ENCODE measurements at regions not wholly inside any gene's neighbourhood (a gene's known extent, or its start where the extent isn't known, plus 50 kb on each side); places are given as distances from the start of the nearest gene placed in this dataset.

DNA sequence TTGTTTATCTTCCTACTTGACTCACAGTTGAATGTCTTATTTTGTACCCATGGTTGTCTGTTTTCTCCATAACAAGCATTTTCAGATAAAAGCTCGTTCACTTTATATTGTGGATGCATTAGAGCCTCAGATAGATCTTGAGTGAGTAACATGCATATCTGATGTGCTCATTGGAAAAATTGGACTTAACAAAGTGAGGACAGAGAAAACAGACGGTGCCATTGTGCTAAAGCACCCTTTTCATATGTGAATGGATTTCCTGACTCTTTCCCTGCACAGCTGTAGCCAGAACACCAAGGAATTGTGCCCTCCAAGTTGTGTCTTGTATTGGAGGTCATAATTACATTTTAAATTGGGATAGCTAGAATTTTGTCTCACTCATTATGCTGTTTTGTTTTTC lies 325.8 kb upstream of the MEF2C start:
- no peak for DNase-seq (ENCODE audit: low read depth in 2 of 2)
- no peak overlapping the region for H3K4me3 ChIP-seq (replicated peaks in 1 of 2; ENCODE audit: low read depth in 2 of 2, low read length in 2 of 2)

DNA sequence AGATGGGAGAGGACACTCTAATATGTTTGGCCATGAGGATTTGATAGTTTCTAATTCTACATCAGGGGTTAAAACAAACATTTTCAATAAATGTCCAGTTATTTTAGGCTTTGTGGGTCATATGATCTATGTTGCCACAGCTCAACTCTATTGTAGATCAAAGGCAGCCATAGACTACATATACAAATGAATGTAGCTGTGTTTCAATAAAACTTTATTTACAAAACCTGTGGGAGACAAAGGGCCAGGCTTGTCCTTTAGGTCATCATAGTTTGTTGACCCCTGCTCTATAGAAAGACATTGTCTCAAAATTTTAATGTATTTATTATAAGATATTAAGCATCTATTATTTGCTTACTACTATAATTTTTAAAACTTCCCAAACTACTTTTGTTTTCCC lies 325.4 kb upstream of the MEF2C start:
- DNase-seq (ENCODE audit: low read depth in 2 of 2), result no peak
- H3K4me3 ChIP-seq (replicated peaks in 1 of 2; ENCODE audit: low read depth in 2 of 2, low read length in 2 of 2), result no peak overlapping the region
- TF ChIP-seq, protein P1, sequence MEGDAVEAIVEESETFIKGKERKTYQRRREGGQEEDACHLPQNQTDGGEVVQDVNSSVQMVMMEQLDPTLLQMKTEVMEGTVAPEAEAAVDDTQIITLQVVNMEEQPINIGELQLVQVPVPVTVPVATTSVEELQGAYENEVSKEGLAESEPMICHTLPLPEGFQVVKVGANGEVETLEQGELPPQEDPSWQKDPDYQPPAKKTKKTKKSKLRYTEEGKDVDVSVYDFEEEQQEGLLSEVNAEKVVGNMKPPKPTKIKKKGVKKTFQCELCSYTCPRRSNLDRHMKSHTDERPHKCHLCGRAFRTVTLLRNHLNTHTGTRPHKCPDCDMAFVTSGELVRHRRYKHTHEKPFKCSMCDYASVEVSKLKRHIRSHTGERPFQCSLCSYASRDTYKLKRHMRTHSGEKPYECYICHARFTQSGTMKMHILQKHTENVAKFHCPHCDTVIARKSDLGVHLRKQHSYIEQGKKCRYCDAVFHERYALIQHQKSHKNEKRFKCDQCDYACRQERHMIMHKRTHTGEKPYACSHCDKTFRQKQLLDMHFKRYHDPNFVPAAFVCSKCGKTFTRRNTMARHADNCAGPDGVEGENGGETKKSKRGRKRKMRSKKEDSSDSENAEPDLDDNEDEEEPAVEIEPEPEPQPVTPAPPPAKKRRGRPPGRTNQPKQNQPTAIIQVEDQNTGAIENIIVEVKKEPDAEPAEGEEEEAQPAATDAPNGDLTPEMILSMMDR (IDR thresholded peaks at IDR 0.05; ENCODE audit: low read depth, low read length), result no peak

More for the DNA sequence above, 325.8 kb upstream of the MEF2C start:
- TF ChIP-seq, protein P1 (IDR thresholded peaks at IDR 0.05; ENCODE audit: low read depth, low read length), result no peak

DNA sequence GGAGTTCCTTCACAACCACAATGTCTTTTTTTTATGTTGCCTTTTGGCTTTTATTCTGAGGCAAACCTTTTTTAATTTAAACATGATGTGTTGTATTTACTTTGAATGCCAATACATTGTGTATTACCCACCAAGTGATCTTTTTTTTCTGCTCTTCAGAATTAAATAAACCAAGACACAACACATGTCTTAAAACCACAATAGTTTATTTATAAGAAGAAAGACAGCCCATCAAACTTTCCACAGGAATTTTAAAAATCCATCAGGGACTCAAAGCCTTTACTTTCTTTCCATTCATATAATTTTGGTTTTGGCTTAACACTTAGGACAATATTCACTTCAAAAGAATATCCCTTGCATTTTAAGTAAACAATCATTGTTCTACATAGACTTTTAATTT lies 321.8 kb upstream of the MEF2C start:
- no peak overlapping the region for H3K4me3 ChIP-seq (replicated peaks in 1 of 2; ENCODE audit: low read depth in 2 of 2, low read length in 2 of 2)
- no peak for DNase-seq (ENCODE audit: low read depth in 2 of 2)
- TF ChIP-seq, protein P1 (IDR thresholded peaks at IDR 0.05; ENCODE audit: low read depth, low read length), result no peak

DNA sequence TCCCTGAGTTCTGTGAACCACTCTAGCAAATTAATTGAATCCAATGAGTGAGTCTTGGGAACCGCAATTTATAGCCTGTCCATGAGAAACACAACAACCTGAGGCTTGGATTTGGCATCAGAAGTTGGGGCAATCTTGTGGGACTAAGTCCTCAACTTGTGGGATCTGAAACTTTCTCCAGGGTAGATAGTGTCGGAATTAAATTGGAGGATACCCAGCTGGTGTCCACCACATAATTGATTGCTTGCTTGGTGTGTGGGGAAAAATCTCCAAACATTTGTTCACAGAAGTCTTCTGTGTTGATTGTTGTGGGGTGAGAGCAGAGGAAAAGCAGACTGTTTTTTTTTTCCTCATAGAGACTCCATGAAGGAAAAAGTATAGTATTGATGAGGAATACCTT lies 320.6 kb upstream of the MEF2C start:
- no peak overlapping the region for H3K4me3 ChIP-seq (replicated peaks in 1 of 2; ENCODE audit: low read depth in 2 of 2, low read length in 2 of 2)
- DNase-seq (ENCODE audit: low read depth in 2 of 2), result no peak
- TF ChIP-seq, protein P1 (IDR thresholded peaks at IDR 0.05; ENCODE audit: low read depth, low read length), result no peak

DNA sequence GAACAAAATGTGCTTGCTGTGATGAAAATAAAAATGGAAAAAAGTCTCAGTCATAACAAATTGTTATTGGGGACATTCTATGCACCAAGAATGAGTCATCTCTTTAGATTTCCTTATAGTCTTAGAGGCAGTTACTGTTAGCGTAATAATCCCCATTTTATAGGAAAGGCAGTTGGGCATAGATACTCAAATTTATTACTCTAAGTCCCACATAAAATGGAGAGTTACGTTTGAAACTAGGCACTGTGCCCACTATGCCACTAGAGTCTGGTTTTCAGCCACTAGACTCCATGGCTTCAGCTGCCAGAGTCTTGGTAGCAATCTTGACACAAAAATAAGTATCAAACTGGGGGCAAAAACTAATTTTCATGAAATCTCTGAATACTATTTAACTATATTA lies 317.9 kb upstream of the MEF2C start:
- no peak for DNase-seq (ENCODE audit: low read depth in 2 of 2)
- TF ChIP-seq, protein P1 (IDR thresholded peaks at IDR 0.05; ENCODE audit: low read depth, low read length), result no peak
- no peak overlapping the region for H3K4me3 ChIP-seq (replicated peaks in 1 of 2; ENCODE audit: low read depth in 2 of 2, low read length in 2 of 2)

DNA sequence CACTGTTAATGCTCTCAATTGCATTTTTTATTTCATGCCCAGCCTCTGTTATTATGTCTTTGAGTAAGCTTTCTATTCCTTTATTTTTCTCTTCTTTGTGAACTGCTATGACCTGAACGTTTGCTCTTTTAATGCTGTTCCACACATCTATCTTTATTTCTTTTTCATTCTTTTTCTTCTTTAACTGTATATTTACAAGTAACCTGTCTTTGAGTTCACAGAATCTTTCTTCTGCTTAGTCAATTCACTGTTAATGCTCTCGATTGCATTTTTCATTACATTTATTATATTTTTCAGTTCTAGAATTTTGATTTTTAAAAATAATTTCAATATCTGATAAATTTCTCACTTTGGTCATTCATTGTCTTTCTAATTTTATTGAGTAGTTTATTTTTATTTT lies 316.3 kb upstream of the MEF2C start:
- TF ChIP-seq, protein P1 (IDR thresholded peaks at IDR 0.05; ENCODE audit: low read depth, low read length), result no peak
- no peak overlapping the region for H3K4me3 ChIP-seq (replicated peaks in 1 of 2; ENCODE audit: low read depth in 2 of 2, low read length in 2 of 2)
- DNase-seq (ENCODE audit: low read depth in 2 of 2), result no peak

DNA sequence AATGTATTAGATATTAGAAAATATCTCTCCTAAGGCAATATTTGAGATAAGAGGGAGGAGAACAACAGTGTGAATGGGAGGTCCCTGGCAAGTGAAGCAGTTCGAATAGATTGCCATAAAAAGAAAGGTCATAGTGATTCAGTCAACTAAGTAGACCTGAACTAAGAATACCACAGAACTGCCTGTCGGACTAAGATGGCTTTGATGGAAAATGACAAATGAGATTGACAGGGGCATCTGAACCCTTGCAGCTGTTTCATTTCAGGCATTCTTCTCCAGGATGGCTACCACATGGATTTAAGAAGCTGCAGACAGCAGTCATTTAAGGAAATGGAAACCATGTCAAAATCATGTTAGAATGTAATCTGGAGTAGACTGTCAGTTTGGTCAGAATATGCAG lies 308.4 kb upstream of the MEF2C start:
- H3K4me3 ChIP-seq (replicated peaks in 1 of 2; ENCODE audit: low read depth in 2 of 2, low read length in 2 of 2), result no peak overlapping the region
- no peak for DNase-seq (ENCODE audit: low read depth in 2 of 2)
- TF ChIP-seq, protein P1 (IDR thresholded peaks at IDR 0.05; ENCODE audit: low read depth, low read length), result no peak

All from cardiac fibroblast (primary cell).